ENCODE measurements at regions not wholly inside any gene's neighbourhood (a gene's known extent, or its start where the extent isn't known, plus 50 kb on each side); places are given as distances from the start of the nearest gene placed in this dataset.
"Not testable (repeated sequence)": the region's sequence is repeated elsewhere in the genome, so short reads cannot be mapped to it uniquely, and the experiment has no call there.

GRCh38 chr10:108319434-108320222 lies 1155.1 kb upstream of the SORCS1 start:
- Histone ChIP-seq H3K27ac (ENCODE audit: low read depth, low read length) (no peak overlapping the region), H3K4me1 (ENCODE audit: control insufficient read depth in 1 of 2, insufficient read depth in 2 of 2, low read length in 2 of 2) (no peaks in the 10 kb centered on the region), H3K9me3 (ENCODE audit: control insufficient read depth in 1 of 2, low read length in 2 of 2) (no peaks in the 10 kb centered on the region), H3K36me3 (ENCODE audit: control insufficient read depth in 1 of 2, insufficient read depth in 2 of 2, low read length in 2 of 2) (no peaks in the 10 kb centered on the region), H3K27me3 (ENCODE audit: control insufficient read depth in 1 of 2, insufficient read depth in 2 of 2, low read length in 2 of 2) (no peaks in the 10 kb centered on the region), H3K4me3 (ENCODE audit: low read depth in 1 of 2, low read length in 2 of 2) (no peak overlapping the region), H3K9ac (ENCODE audit: low read depth in 1 of 2, low read length in 2 of 2) (no peak overlapping the region)

GRCh38 chr10:108315636-108316035 lies 1151.1 kb upstream of the SORCS1 start:
- H3K27me3 ChIP-seq (ENCODE audit: control insufficient read depth in 1 of 2, insufficient read depth in 2 of 2, low read length in 2 of 2); H3K36me3 ChIP-seq (ENCODE audit: control insufficient read depth in 1 of 2, insufficient read depth in 2 of 2, low read length in 2 of 2); H3K9ac ChIP-seq (ENCODE audit: low read depth in 1 of 2, low read length in 2 of 2); H3K4me1 ChIP-seq (ENCODE audit: control insufficient read depth in 1 of 2, insufficient read depth in 2 of 2, low read length in 2 of 2); H3K27ac ChIP-seq (ENCODE audit: low read depth, low read length); H3K9me3 ChIP-seq (ENCODE audit: control insufficient read depth in 1 of 2, low read length in 2 of 2); H3K4me3 ChIP-seq (ENCODE audit: low read depth in 1 of 2, low read length in 2 of 2): not testable (repeated sequence)

GRCh38 chr10:108307925-108308312 lies 1143.4 kb upstream of the SORCS1 start:
- H3K4me3 ChIP-seq (ENCODE audit: low read depth in 1 of 2, low read length in 2 of 2), result no peak overlapping the region
- H3K27me3 ChIP-seq (ENCODE audit: control insufficient read depth in 1 of 2, insufficient read depth in 2 of 2, low read length in 2 of 2), result no peaks in the 10 kb centered on the region
- H3K9me3 ChIP-seq (ENCODE audit: control insufficient read depth in 1 of 2, low read length in 2 of 2), result no peaks in the 10 kb centered on the region
- no peak overlapping the region for H3K27ac ChIP-seq (ENCODE audit: low read depth, low read length)
- H3K4me1 ChIP-seq (ENCODE audit: control insufficient read depth in 1 of 2, insufficient read depth in 2 of 2, low read length in 2 of 2), result no peaks in the 10 kb centered on the region
- no peak overlapping the region for H3K9ac ChIP-seq (ENCODE audit: low read depth in 1 of 2, low read length in 2 of 2)
- no peaks in the 10 kb centered on the region for H3K36me3 ChIP-seq (ENCODE audit: control insufficient read depth in 1 of 2, insufficient read depth in 2 of 2, low read length in 2 of 2)

GRCh38 chr10:108307250-108307924 lies 1142.9 kb upstream of the SORCS1 start:
- Histone ChIP-seq H3K4me1 (ENCODE audit: control insufficient read depth in 1 of 2, insufficient read depth in 2 of 2, low read length in 2 of 2) (no peaks in the 10 kb centered on the region), H3K4me3 (ENCODE audit: low read depth in 1 of 2, low read length in 2 of 2) (no peak overlapping the region), H3K36me3 (ENCODE audit: control insufficient read depth in 1 of 2, insufficient read depth in 2 of 2, low read length in 2 of 2) (no peaks in the 10 kb centered on the region), H3K27me3 (ENCODE audit: control insufficient read depth in 1 of 2, insufficient read depth in 2 of 2, low read length in 2 of 2) (no peaks in the 10 kb centered on the region), H3K27ac (ENCODE audit: low read depth, low read length) (no peak overlapping the region), H3K9ac (ENCODE audit: low read depth in 1 of 2, low read length in 2 of 2) (no peak overlapping the region), H3K9me3 (ENCODE audit: control insufficient read depth in 1 of 2, low read length in 2 of 2) (no peaks in the 10 kb centered on the region)

GRCh38 chr10:108303149-108303548 lies 1138.6 kb upstream of the SORCS1 start:
- Histone ChIP-seq H3K9ac (ENCODE audit: low read depth in 1 of 2, low read length in 2 of 2) (no peak overlapping the region), H3K9me3 (ENCODE audit: control insufficient read depth in 1 of 2, low read length in 2 of 2) (no peaks in the 10 kb centered on the region), H3K4me3 (ENCODE audit: low read depth in 1 of 2, low read length in 2 of 2) (no peak overlapping the region), H3K36me3 (ENCODE audit: control insufficient read depth in 1 of 2, insufficient read depth in 2 of 2, low read length in 2 of 2) (no peaks in the 10 kb centered on the region), H3K4me1 (ENCODE audit: control insufficient read depth in 1 of 2, insufficient read depth in 2 of 2, low read length in 2 of 2) (no peaks in the 10 kb centered on the region), H3K27ac (ENCODE audit: low read depth, low read length) (no peak overlapping the region), H3K27me3 (ENCODE audit: control insufficient read depth in 1 of 2, insufficient read depth in 2 of 2, low read length in 2 of 2) (no peaks in the 10 kb centered on the region)

GRCh38 chr10:108301002-108301401 lies 1136.5 kb upstream of the SORCS1 start:
- H3K9me3 ChIP-seq (ENCODE audit: control insufficient read depth in 1 of 2, low read length in 2 of 2), result no peaks in the 10 kb centered on the region
- no peak overlapping the region for H3K4me3 ChIP-seq (ENCODE audit: low read depth in 1 of 2, low read length in 2 of 2)
- H3K36me3 ChIP-seq (ENCODE audit: control insufficient read depth in 1 of 2, insufficient read depth in 2 of 2, low read length in 2 of 2), result no peaks in the 10 kb centered on the region
- no peak overlapping the region for H3K9ac ChIP-seq (ENCODE audit: low read depth in 1 of 2, low read length in 2 of 2)
- no peak overlapping the region for H3K27ac ChIP-seq (ENCODE audit: low read depth, low read length)
- H3K4me1 ChIP-seq (ENCODE audit: control insufficient read depth in 1 of 2, insufficient read depth in 2 of 2, low read length in 2 of 2), result no peaks in the 10 kb centered on the region
- H3K27me3 ChIP-seq (ENCODE audit: control insufficient read depth in 1 of 2, insufficient read depth in 2 of 2, low read length in 2 of 2), result no peaks in the 10 kb centered on the region

- H3K4me1 ChIP-seq (ENCODE audit: control insufficient read depth in 1 of 2, insufficient read depth in 2 of 2, low read length in 2 of 2), result no peaks in the 10 kb centered on the region
- H3K27ac ChIP-seq (ENCODE audit: low read depth, low read length), result no peak overlapping the region
- peaks cover 2 to 4% of the 10 kb centered on the region in 2 donors for H3K9me3 ChIP-seq (ENCODE audit: control insufficient read depth in 1 of 2, low read length in 2 of 2)
- H3K36me3 ChIP-seq (ENCODE audit: control insufficient read depth in 1 of 2, insufficient read depth in 2 of 2, low read length in 2 of 2), result no peaks in the 10 kb centered on the region
- H3K9ac ChIP-seq (ENCODE audit: low read depth in 1 of 2, low read length in 2 of 2), result no peak overlapping the region
- no peak overlapping the region for H3K4me3 ChIP-seq (ENCODE audit: low read depth in 1 of 2, low read length in 2 of 2)
- no peaks in the 10 kb centered on the region for H3K27me3 ChIP-seq (ENCODE audit: control insufficient read depth in 1 of 2, insufficient read depth in 2 of 2, low read length in 2 of 2)
Measured at GRCh38 chr10:108290823-108291222, 1126.3 kb upstream of the SORCS1 start.

DNA sequence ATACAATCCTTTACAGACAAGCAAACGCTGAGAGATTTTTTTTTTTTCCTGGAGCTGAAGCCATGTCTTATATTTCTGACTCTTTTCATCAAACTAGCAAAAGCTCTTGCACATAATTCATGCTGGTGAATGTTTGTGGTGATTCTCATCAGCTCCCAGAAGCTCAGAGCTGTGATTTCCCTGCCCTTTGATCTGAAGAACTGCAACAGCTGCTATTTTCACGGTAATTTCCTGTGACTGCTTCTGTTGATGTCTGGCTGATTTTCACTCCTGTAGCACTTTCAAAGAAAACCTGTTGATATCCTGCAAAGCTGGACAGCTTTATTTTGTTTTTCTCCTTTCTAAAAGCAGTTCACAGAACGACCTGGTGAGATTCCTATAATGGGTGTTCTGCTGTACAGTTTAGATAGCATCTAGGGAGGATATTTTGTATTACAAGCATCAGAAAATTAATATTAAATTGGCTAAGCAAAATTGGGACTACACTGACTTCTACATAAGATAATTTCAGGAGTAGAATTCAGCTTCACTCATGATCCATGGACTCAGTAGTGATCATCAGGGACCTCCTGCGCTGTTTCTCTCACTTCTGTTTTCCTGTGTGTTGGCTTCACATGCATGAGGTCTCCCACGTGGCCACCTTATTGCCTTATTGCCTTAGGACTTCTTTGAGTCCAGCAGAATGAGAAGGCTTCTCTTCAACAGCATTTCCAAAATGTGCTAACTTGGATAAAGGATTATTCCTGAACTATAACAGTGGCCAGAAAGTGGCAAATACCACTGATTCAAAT lies 1111.6 kb upstream of the SORCS1 start:
- Histone ChIP-seq H3K27ac (ENCODE audit: low read depth, low read length) (no peak overlapping the region), H3K27me3 (ENCODE audit: control insufficient read depth in 1 of 2, insufficient read depth in 2 of 2, low read length in 2 of 2) (no peaks in the 10 kb centered on the region), H3K9ac (ENCODE audit: low read depth in 1 of 2, low read length in 2 of 2) (no peak overlapping the region), H3K4me1 (ENCODE audit: control insufficient read depth in 1 of 2, insufficient read depth in 2 of 2, low read length in 2 of 2) (no peaks in the 10 kb centered on the region), H3K36me3 (ENCODE audit: control insufficient read depth in 1 of 2, insufficient read depth in 2 of 2, low read length in 2 of 2) (no peaks in the 10 kb centered on the region), H3K9me3 (ENCODE audit: control insufficient read depth in 1 of 2, low read length in 2 of 2) (peaks cover 2 to 7% of the 10 kb centered on the region in 2 donors), H3K4me3 (ENCODE audit: low read depth in 1 of 2, low read length in 2 of 2) (no peak overlapping the region)

GRCh38 chr10:108260383-108260906 lies 1095.9 kb upstream of the SORCS1 start:
- Histone ChIP-seq H3K9me3 (ENCODE audit: control insufficient read depth in 1 of 2, low read length in 2 of 2) (no peaks in the 10 kb centered on the region), H3K27ac (ENCODE audit: low read depth, low read length) (no peak overlapping the region), H3K27me3 (ENCODE audit: control insufficient read depth in 1 of 2, insufficient read depth in 2 of 2, low read length in 2 of 2) (no peaks in the 10 kb centered on the region), H3K9ac (ENCODE audit: low read depth in 1 of 2, low read length in 2 of 2) (no peak overlapping the region), H3K4me3 (ENCODE audit: low read depth in 1 of 2, low read length in 2 of 2) (no peak overlapping the region), H3K36me3 (ENCODE audit: control insufficient read depth in 1 of 2, insufficient read depth in 2 of 2, low read length in 2 of 2) (no peaks in the 10 kb centered on the region), H3K4me1 (ENCODE audit: control insufficient read depth in 1 of 2, insufficient read depth in 2 of 2, low read length in 2 of 2) (no peaks in the 10 kb centered on the region)

DNA sequence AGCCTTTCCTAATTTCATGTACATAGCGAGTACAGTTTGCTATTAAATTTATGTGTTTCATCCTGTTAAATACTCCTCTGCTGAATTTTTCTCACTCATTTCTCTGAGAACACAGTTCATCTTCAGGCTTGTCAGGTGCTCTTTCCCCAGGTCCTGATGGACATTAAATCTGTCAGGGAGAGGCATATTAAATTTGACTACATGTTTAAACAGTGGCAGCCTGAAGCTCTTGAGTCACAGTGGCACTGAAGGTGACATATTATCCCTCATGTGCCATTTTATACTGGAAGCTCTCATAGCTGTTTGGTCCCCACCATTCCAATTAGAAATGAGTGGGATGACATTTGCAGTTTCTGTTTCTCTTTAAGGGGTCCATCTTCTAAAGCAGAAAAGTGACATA lies 1089.6 kb upstream of the SORCS1 start:
- Histone ChIP-seq H3K27ac (ENCODE audit: low read depth, low read length) (no peak overlapping the region), H3K4me3 (ENCODE audit: low read depth in 1 of 2, low read length in 2 of 2) (no peak overlapping the region), H3K9ac (ENCODE audit: low read depth in 1 of 2, low read length in 2 of 2) (no peak overlapping the region)

More for the DNA sequence above, 1089.6 kb upstream of the SORCS1 start:
- Histone ChIP-seq H3K9me3 (ENCODE audit: control insufficient read depth in 1 of 2, low read length in 2 of 2) (peaks cover 4 to 9% of the 10 kb centered on the region in 2 donors), H3K36me3 (ENCODE audit: control insufficient read depth in 1 of 2, insufficient read depth in 2 of 2, low read length in 2 of 2) (no peaks in the 10 kb centered on the region), H3K4me1 (ENCODE audit: control insufficient read depth in 1 of 2, insufficient read depth in 2 of 2, low read length in 2 of 2) (no peaks in the 10 kb centered on the region), H3K27me3 (ENCODE audit: control insufficient read depth in 1 of 2, insufficient read depth in 2 of 2, low read length in 2 of 2) (no peaks in the 10 kb centered on the region)

Measured in duodenal mucosa (tissue), 2 donors.